Glutamatergic neuron (in vitro differentiated cells): ENCODE measurements at regions not wholly inside any gene's neighbourhood (a gene's known extent, or its start where the extent isn't known, plus 50 kb on each side); places are given as distances from the start of the nearest gene placed in this dataset.
A peak's percentile ranks its signal among the peaks of the same experiment; 100 is the strongest.

Experiments
- DNase-seq: peaks from one replicate; pipeline ENCODE4 v3.0.0; 2022
- H3K27ac Mint-ChIP-seq: one replicate; pipeline ENCODE4 v1.8.0; 2020; ENCODE audit warnings: mild to moderate bottlenecking, mixed read lengths, inconsistent platforms; ENCODE audit not compliant: unreplicated experiment
- H3K27me3 Mint-ChIP-seq: one replicate; pipeline ENCODE4 v1.8.0; 2020; ENCODE audit warnings: mild to moderate bottlenecking, moderate library complexity, mixed read lengths, inconsistent platforms; ENCODE audit not compliant: unreplicated experiment
- H3K36me3 Mint-ChIP-seq: one replicate; pipeline ENCODE4 v1.8.0; 2020; ENCODE audit warnings: mild to moderate bottlenecking, mixed read lengths, inconsistent platforms; ENCODE audit not compliant: unreplicated experiment
- H3K4me1 Mint-ChIP-seq: one replicate; pipeline ENCODE4 v1.8.0; 2020; ENCODE audit warnings: mild to moderate bottlenecking, low read depth, mixed read lengths, inconsistent platforms; ENCODE audit not compliant: unreplicated experiment
- H3K4me3 Mint-ChIP-seq: one replicate; pipeline ENCODE4 v1.8.0; 2020; ENCODE audit warnings: mild to moderate bottlenecking, mixed read lengths, inconsistent platforms; ENCODE audit not compliant: unreplicated experiment
- H3K9me3 Mint-ChIP-seq: one replicate; pipeline ENCODE4 v1.8.0; 2020; ENCODE audit warnings: mild to moderate bottlenecking, moderate library complexity, mixed read lengths, inconsistent platforms; ENCODE audit not compliant: unreplicated experiment
- CTCF ChIP-seq: fragments of 200-600 bp; sonication (generic); IDR thresholded peaks from one replicate; pipeline ENCODE4 v1.5.0; 2021; ENCODE audit not compliant: partially characterized antibody, unreplicated experiment

- Mint-ChIP-seq H3K27me3 (peaks cover 2% of the 10 kb centered on the region), H3K36me3 (no peaks in the 10 kb centered on the region), H3K9me3 (no peaks in the 10 kb centered on the region), H3K27ac (no peak overlapping the region), H3K4me3 (no peak overlapping the region), H3K4me1 (no peaks in the 10 kb centered on the region)
- DNase-seq: no peak
- TF ChIP-seq CTCF: no peak
Observed at GRCh38 chr3:66854601-66855151, 143.4 kb upstream of the KBTBD8 start.

GRCh38 chr3:66856533-66856932 is 141.6 kb upstream of the KBTBD8 start:
- Mint-ChIP-seq H3K9me3 (peaks cover 1% of the 10 kb centered on the region), H3K36me3 (no peaks in the 10 kb centered on the region), H3K27ac (no peak overlapping the region), H3K4me3 (no peak overlapping the region), H3K27me3 (peaks cover 2% of the 10 kb centered on the region), H3K4me1 (no peaks in the 10 kb centered on the region)
- no peak for DNase-seq
- no peak for TF ChIP-seq CTCF

- H3K36me3 Mint-ChIP-seq: no peaks in the 10 kb centered on the region
- peaks cover 2% of the 10 kb centered on the region for H3K27me3 Mint-ChIP-seq
- peak; percentile 32 for DNase-seq
- no peak overlapping the region for H3K4me3 Mint-ChIP-seq
- H3K4me1 Mint-ChIP-seq: no peaks in the 10 kb centered on the region
- peaks cover 1% of the 10 kb centered on the region for H3K9me3 Mint-ChIP-seq
- peak; percentile 22 for TF ChIP-seq CTCF
- no peak overlapping the region for H3K27ac Mint-ChIP-seq
Observed at GRCh38 chr3:66858656-66859381, 139.3 kb upstream of the KBTBD8 start.

- Mint-ChIP-seq H3K4me1 (no peaks in the 10 kb centered on the region), H3K9me3 (peaks cover 1% of the 10 kb centered on the region), H3K4me3 (no peak overlapping the region), H3K36me3 (no peaks in the 10 kb centered on the region), H3K27ac (no peak overlapping the region), H3K27me3 (no peaks in the 10 kb centered on the region)
- TF ChIP-seq CTCF: no peak
- no peak for DNase-seq
Observed at GRCh38 chr3:66860771-66861170, 137.3 kb upstream of the KBTBD8 start.
